Endothelial cell (in vitro differentiated cells): ENCODE measurements at regions not wholly inside any gene's neighbourhood (a gene's known extent, or its start where the extent isn't known, plus 50 kb on each side); places are given as distances from the start of the nearest gene placed in this dataset.

Source experiments
- DNase-seq: peaks from one replicate; pipeline ENCODE4 v3.0.0; 2021; ENCODE audit warnings: low spot score
- H3K27ac Mint-ChIP-seq: one replicate; pipeline ENCODE4 v1.8.0; 2021; ENCODE audit warnings: mixed read lengths, inconsistent platforms; ENCODE audit not compliant: unreplicated experiment
- H3K27me3 Mint-ChIP-seq: one replicate; pipeline ENCODE4 v1.8.0; 2021; ENCODE audit warnings: mild to moderate bottlenecking, moderate library complexity, mixed read lengths, inconsistent platforms; ENCODE audit not compliant: unreplicated experiment
- H3K36me3 Mint-ChIP-seq: one replicate; pipeline ENCODE4 v1.8.0; 2021; ENCODE audit warnings: mild to moderate bottlenecking, low read depth, mixed read lengths, inconsistent platforms; ENCODE audit not compliant: unreplicated experiment
- H3K4me1 Mint-ChIP-seq: one replicate; pipeline ENCODE4 v1.8.0; 2021; ENCODE audit warnings: mild to moderate bottlenecking, mixed read lengths, inconsistent platforms; ENCODE audit not compliant: unreplicated experiment
- H3K4me3 Mint-ChIP-seq: one replicate; pipeline ENCODE4 v1.8.0; 2021; ENCODE audit warnings: mild to moderate bottlenecking, mixed read lengths, inconsistent platforms; ENCODE audit not compliant: unreplicated experiment
- H3K9me3 Mint-ChIP-seq: one replicate; pipeline ENCODE4 v1.8.0; 2021; ENCODE audit warnings: mixed read lengths, inconsistent platforms; ENCODE audit not compliant: unreplicated experiment
- CTCF ChIP-seq: fragments of 200-600 bp; sonication (generic); IDR thresholded peaks from one replicate; pipeline ENCODE4 v1.5.0; 2021; ENCODE audit warnings: antibody characterized with exemption; ENCODE audit not compliant: unreplicated experiment

- Mint-ChIP-seq H3K4me3 (no peak overlapping the region), H3K4me1 (no peaks in the 10 kb centered on the region), H3K36me3 (no peaks in the 10 kb centered on the region), H3K27me3 (no peaks in the 10 kb centered on the region), H3K27ac (no peak overlapping the region), H3K9me3 (no peaks in the 10 kb centered on the region)
- TF ChIP-seq CTCF, result no peak
- DNase-seq, result no peak
Observed at GRCh38 chr1:76705560-76705959, 161.7 kb upstream of the ST6GALNAC5 start.

GRCh38 chr1:76713535-76713934 is 153.7 kb upstream of the ST6GALNAC5 start:
- no peak for DNase-seq
- no peak overlapping the region for H3K27ac Mint-ChIP-seq
- H3K27me3 Mint-ChIP-seq, result no peaks in the 10 kb centered on the region
- H3K9me3 Mint-ChIP-seq, result no peaks in the 10 kb centered on the region
- no peaks in the 10 kb centered on the region for H3K36me3 Mint-ChIP-seq
- no peak overlapping the region for H3K4me3 Mint-ChIP-seq
- TF ChIP-seq CTCF, result no peak
- H3K4me1 Mint-ChIP-seq, result no peaks in the 10 kb centered on the region

- no peak for DNase-seq
- H3K9me3 Mint-ChIP-seq, result no peaks in the 10 kb centered on the region
- H3K4me3 Mint-ChIP-seq, result no peak overlapping the region
- TF ChIP-seq CTCF, result no peak
- peaks cover 2% of the 10 kb centered on the region for H3K27me3 Mint-ChIP-seq
- no peak overlapping the region for H3K27ac Mint-ChIP-seq
- no peaks in the 10 kb centered on the region for H3K4me1 Mint-ChIP-seq
- H3K36me3 Mint-ChIP-seq, result no peaks in the 10 kb centered on the region
Observed at GRCh38 chr1:76715474-76715873, 151.8 kb upstream of the ST6GALNAC5 start.

- no peak for TF ChIP-seq CTCF
- Mint-ChIP-seq H3K27me3 (peaks cover 2% of the 10 kb centered on the region), H3K27ac (no peak overlapping the region), H3K36me3 (no peaks in the 10 kb centered on the region), H3K4me3 (no peak overlapping the region), H3K4me1 (peaks cover 15% of the 10 kb centered on the region), H3K9me3 (no peaks in the 10 kb centered on the region)
- DNase-seq, result no peak
Observed at GRCh38 chr1:76723949-76724348, 143.3 kb upstream of the ST6GALNAC5 start.

- Mint-ChIP-seq H3K9me3 (no peaks in the 10 kb centered on the region), H3K4me1 (peaks cover 15% of the 10 kb centered on the region), H3K4me3 (no peak overlapping the region), H3K36me3 (no peaks in the 10 kb centered on the region), H3K27me3 (no peaks in the 10 kb centered on the region), H3K27ac (no peak overlapping the region)
- TF ChIP-seq CTCF, result no peak
- DNase-seq, result no peak
Observed at GRCh38 chr1:76724816-76725215, 142.5 kb upstream of the ST6GALNAC5 start.
